HepG2 (cell line): ENCODE measurements at regions not wholly inside any gene's neighbourhood (a gene's known extent, or its start where the extent isn't known, plus 50 kb on each side); places are given as distances from the start of the nearest gene placed in this dataset.

Experiments used
- ATAC-seq: fragments of 200-7000 bp; cut with Tn5 transposase; 3 replicates; pipeline ENCODE4 v1.9.1; 2020; ENCODE audit warnings: mild to moderate bottlenecking, moderate library complexity
- BruUV-seq: library from RNA; stranded (reverse); fragments of 400-500 nt; replicated peaks from 2 replicates; lab custom pipeline; 2021; lab: Mats Ljungman, UMichigan
- CTCF ChIA-PET: fragments of 300-600 bp; formaldehyde crosslinking; extraction: SDS; loops from one replicate; lab custom pipeline; 2021; ENCODE audit warnings: low total read pairs, inconsistent platforms, low intra/inter-chr PET ratio; lab: Yijun Ruan, JAX
- POLR2A ChIA-PET: fragments of 350-600 bp; sonication (Branson Sonifier 250); formaldehyde crosslinking; loops from one replicate; lab custom pipeline; 2020; ENCODE audit warnings: antibody characterized with exemption, inconsistent platforms; lab: Yijun Ruan, JAX
- DNase-seq: peaks from one replicate; pipeline ENCODE4 v3.0.0-alpha.2; 2015; ENCODE audit warnings: low spot score
- FAIRE-seq: peaks from 3 replicates; lab custom pipeline; 2011; peaks lifted over from hg19 to GRCh38; lab: Jason Lieb, UNC
- H2AFZ ChIP-seq: one replicate; pipeline ENCODE4 v1.6.1; 2011; ENCODE audit warnings: low read length, inconsistent platforms
- H3K27ac ChIP-seq: fragments of 300-600 bp; 3 replicates; pipeline ENCODE4 v1.8.0; 2011; ENCODE audit warnings: mixed run types, mild to moderate bottlenecking, mixed read lengths, low read length, inconsistent platforms; ENCODE audit not compliant: insufficient read depth; ENCODE audit errors: extremely low read length
- H3K27me3 ChIP-seq, 2 experiments: fragments of 200-600 bp in 1 of 2; 2 replicates in 1 of 2; 3 replicates in 1 of 2; pipeline versions ENCODE4 v1.6.0 to v1.8.0; 2011; ENCODE audit warnings: low read length in 2 of 2, mild to moderate bottlenecking in 2 of 2, moderate library complexity in 2 of 2, inconsistent platforms in 1 of 2; ENCODE audit not compliant: insufficient read depth in 2 of 2, control insufficient read depth in 1 of 2
- H3K36me3 ChIP-seq, 2 experiments: fragments of 200-600 bp in 1 of 2; replicated peaks in 1 of 2; 2 replicates in 1 of 2; 3 replicates in 1 of 2; pipeline versions ENCODE4 v1.5.1 to v1.8.0; 2011; ENCODE audit warnings: low read length in 2 of 2, inconsistent platforms in 1 of 2; ENCODE audit not compliant: insufficient read depth in 2 of 2, control insufficient read depth in 1 of 2
- H3K4me1 ChIP-seq: 2 replicates; pipeline ENCODE4 v1.5.1; 2012; ENCODE audit warnings: low read length, inconsistent platforms; ENCODE audit not compliant: insufficient read depth
- H3K4me2 ChIP-seq: 2 replicates; pipeline ENCODE4 v1.6.0; 2011; ENCODE audit warnings: low read depth, low read length, inconsistent platforms
- H3K4me3 ChIP-seq, 3 experiments: fragments of 200-600 bp in 1 of 3; sonication (generic), shearing (Covaris generic) in 1 of 3; replicated peaks in 1 of 3; 2 replicates each; pipeline ENCODE4 v1.5.1; 2011 to 2016; ENCODE audit warnings: low read length in 3 of 3, inconsistent platforms in 2 of 3, low read depth in 2 of 3, mild to moderate bottlenecking in 2 of 3, control low read depth in 1 of 3, mixed read lengths in 1 of 3; ENCODE audit not compliant: insufficient read depth in 1 of 3
- H3K79me2 ChIP-seq: one replicate; pipeline ENCODE4 v1.6.1; 2011; ENCODE audit warnings: low read length, inconsistent platforms; ENCODE audit not compliant: insufficient read depth
- H3K9ac ChIP-seq: 2 replicates; pipeline ENCODE4 v1.6.0; 2011; ENCODE audit warnings: mild to moderate bottlenecking, low read depth, low read length, inconsistent platforms; ENCODE audit not compliant: insufficient read depth
- H3K9me3 ChIP-seq: 2 replicates; pipeline ENCODE4 v1.5.1; 2012; ENCODE audit warnings: mild to moderate bottlenecking, low read length
- H4K20me1 ChIP-seq: 2 replicates; pipeline ENCODE4 v1.6.0; 2011; ENCODE audit warnings: inconsistent platforms, mild to moderate bottlenecking, low read length, moderate library complexity; ENCODE audit not compliant: insufficient read depth
- ATF1 ChIP-seq: IDR thresholded peaks from 2 replicates; pipeline ENCODE4 v1.6.1; 2016; ENCODE audit warnings: mild to moderate bottlenecking, control low read depth
- KLF12 ChIP-seq: sonication (generic); formaldehyde crosslinking; IDR thresholded peaks from 2 replicates; pipeline ENCODE4 v1.4.0; 2020; ENCODE audit warnings: missing genetic modification reagents, borderline replicate concordance
- KMT2B ChIP-seq: IDR thresholded peaks from 2 replicates; pipeline ENCODE4 v1.6.1; 2016; ENCODE audit warnings: missing genetic modification reagents, missing compliant biosample characterization
- MEF2D ChIP-seq: sonication (generic); formaldehyde crosslinking; IDR thresholded peaks from 2 replicates; pipeline ENCODE4 v1.5.1; 2020; ENCODE audit warnings: mild to moderate bottlenecking, missing genetic modification reagents
- MXD4 ChIP-seq: IDR thresholded peaks from 2 replicates; pipeline ENCODE4 v1.6.1; 2016; ENCODE audit warnings: mild to moderate bottlenecking, missing biosample characterization, missing genetic modification reagents
- RFXANK ChIP-seq: IDR thresholded peaks from 2 replicates; pipeline ENCODE4 v1.6.1; 2016
- SP5 ChIP-seq: IDR thresholded peaks from 2 replicates; pipeline ENCODE4 v1.6.1; 2016; ENCODE audit warnings: low read depth, borderline replicate concordance
- ZBTB1 ChIP-seq: sonication (generic); formaldehyde crosslinking; IDR thresholded peaks from 2 replicates; pipeline ENCODE4 v1.4.0; 2020; ENCODE audit warnings: missing genetic modification reagents, borderline replicate concordance
- ZNF20 ChIP-seq: sonication (generic); formaldehyde crosslinking; IDR thresholded peaks from 2 replicates; pipeline ENCODE4 v1.4.0; 2020; ENCODE audit warnings: mild to moderate bottlenecking, moderate library complexity, missing genetic modification reagents
- ZNF263 ChIP-seq: sonication (generic); formaldehyde crosslinking; IDR thresholded peaks from 2 replicates; pipeline ENCODE4 v1.4.0; 2020; ENCODE audit warnings: missing genetic modification reagents
- ZNF703 ChIP-seq: sonication (generic); formaldehyde crosslinking; IDR thresholded peaks from 2 replicates; pipeline ENCODE4 v1.5.1; 2020; ENCODE audit warnings: missing genetic modification reagents, mild to moderate bottlenecking, moderate library complexity, borderline replicate concordance
- ZNF746 ChIP-seq: sonication (generic); formaldehyde crosslinking; IDR thresholded peaks from 2 replicates; pipeline ENCODE4 v1.8.0; 2022; ENCODE audit warnings: mild to moderate bottlenecking, missing genetic modification reagents
- ZNF878 ChIP-seq: sonication (generic); formaldehyde crosslinking; IDR thresholded peaks from 2 replicates; pipeline ENCODE4 v1.8.1; 2023; ENCODE audit warnings: mild to moderate bottlenecking, missing genetic modification reagents, moderate library complexity
- WGBS: methylation state at CpG from one replicate; pipeline ENCODE4 v1.1.6; 2017; ENCODE audit warnings: low lambda C conversion rate; 5-methylcytosine and 5-hydroxymethylcytosine counted together
- in situ Hi-C: cut with HindIII; loops from 2 replicates; pipeline ENCODE4 v1.10.0; 2017; ENCODE audit warnings: low pct_unique_long_range_greater_than_20kb; ENCODE audit not compliant: extremely low pct_ligation_motif_present
- intact Hi-C: fragments of 100-400 bp; cut with micrococcal nuclease; formaldehyde crosslinking; loops from one replicate; pipeline ENCODE4 v1.10.0; 2022; ENCODE audit not compliant: unreplicated experiment
- TF ChIP-seq, protein P1 (sequence below): sonication (generic); formaldehyde crosslinking; conservative IDR thresholded peaks from 2 replicates; pipeline ENCODE4 v1.4.0; 2020; ENCODE audit warnings: missing genetic modification reagents
- TF ChIP-seq, protein P2 (sequence below): sonication (generic); formaldehyde crosslinking; IDR thresholded peaks from 2 replicates; pipeline ENCODE4 v1.4.0; 2020; ENCODE audit warnings: missing genetic modification reagents, borderline replicate concordance

DNA sequence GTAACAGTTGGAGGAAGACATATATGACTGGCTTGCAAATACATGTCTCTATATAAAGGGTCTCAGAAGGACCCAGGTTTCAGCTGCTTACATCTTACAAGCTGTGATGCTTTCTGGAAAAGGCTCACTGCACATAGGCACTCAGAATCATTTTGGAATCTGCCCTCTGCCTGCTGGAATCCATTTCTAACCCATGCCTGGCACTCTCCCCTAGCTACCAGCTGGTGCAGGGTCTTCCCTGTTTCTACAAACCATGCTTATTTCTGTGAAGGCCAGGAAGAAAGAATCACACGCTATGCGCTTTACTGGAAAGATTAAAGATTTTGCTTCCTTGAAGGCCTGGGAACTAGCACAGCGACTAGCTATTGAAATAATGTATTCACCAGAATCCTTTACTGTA lies 151.3 kb downstream of the DICER1 start:
- Histone ChIP-seq H3K4me1 (no peaks in the 10 kb centered on the region), H3K4me3 (no peak overlapping the region), H3K9me3 (no peaks in the 10 kb centered on the region), H3K4me2 (no peak overlapping the region), H3K27ac (no peak overlapping the region), H3K36me3 (no peaks in the 10 kb centered on the region), H4K20me1 (no peaks in the 10 kb centered on the region), H3K79me2 (no peaks in the 10 kb centered on the region), H3K27me3 (peaks cover 5 to 68% of the 10 kb centered on the region in 2 experiments), H2AFZ (no peak overlapping the region), H3K9ac (no peak overlapping the region)
- DNase-seq (no peak), FAIRE-seq (no peak), ATAC-seq (no peak)
- CTCF ChIA-PET: no interaction called here
- no TSS peak for BruUV-seq
- TF ChIP-seq, protein P1, sequence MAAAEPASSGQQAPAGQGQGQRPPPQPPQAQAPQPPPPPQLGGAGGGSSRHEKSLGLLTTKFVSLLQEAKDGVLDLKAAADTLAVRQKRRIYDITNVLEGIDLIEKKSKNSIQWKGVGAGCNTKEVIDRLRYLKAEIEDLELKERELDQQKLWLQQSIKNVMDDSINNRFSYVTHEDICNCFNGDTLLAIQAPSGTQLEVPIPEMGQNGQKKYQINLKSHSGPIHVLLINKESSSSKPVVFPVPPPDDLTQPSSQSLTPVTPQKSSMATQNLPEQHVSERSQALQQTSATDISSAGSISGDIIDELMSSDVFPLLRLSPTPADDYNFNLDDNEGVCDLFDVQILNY (CRISPR knock-in tag): no peak
- TF ChIP-seq KLF12: no peak
- TF ChIP-seq ATF1 (CRISPR knock-in tag): no peak
- no peak for TF ChIP-seq KMT2B (CRISPR knock-in tag)
- TF ChIP-seq RFXANK (CRISPR knock-in tag): no peak
- TF ChIP-seq, protein P2, sequence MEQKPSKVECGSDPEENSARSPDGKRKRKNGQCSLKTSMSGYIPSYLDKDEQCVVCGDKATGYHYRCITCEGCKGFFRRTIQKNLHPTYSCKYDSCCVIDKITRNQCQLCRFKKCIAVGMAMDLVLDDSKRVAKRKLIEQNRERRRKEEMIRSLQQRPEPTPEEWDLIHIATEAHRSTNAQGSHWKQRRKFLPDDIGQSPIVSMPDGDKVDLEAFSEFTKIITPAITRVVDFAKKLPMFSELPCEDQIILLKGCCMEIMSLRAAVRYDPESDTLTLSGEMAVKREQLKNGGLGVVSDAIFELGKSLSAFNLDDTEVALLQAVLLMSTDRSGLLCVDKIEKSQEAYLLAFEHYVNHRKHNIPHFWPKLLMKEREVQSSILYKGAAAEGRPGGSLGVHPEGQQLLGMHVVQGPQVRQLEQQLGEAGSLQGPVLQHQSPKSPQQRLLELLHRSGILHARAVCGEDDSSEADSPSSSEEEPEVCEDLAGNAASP: no peak
- TF ChIP-seq SP5 (CRISPR knock-in tag): no peak
- TF ChIP-seq ZNF746: no peak
- no peak for TF ChIP-seq MEF2D (CRISPR knock-in tag)
- no peak for TF ChIP-seq ZNF703 (CRISPR knock-in tag)
- TF ChIP-seq ZNF20: no peak
- no peak for TF ChIP-seq ZBTB1 (CRISPR knock-in tag)
- no peak for TF ChIP-seq ZNF263 (CRISPR knock-in tag)
- TF ChIP-seq MXD4: no peak
- TF ChIP-seq ZNF878: no peak
- in situ Hi-C loops (no loop called here), intact Hi-C loops (no loop called here)
- WGBS: 50% methylated on average over 3 of the region's 3 CpGs
- POLR2A ChIA-PET: no interaction called here
